ENCODE measurements at regions not wholly inside any gene's neighbourhood (a gene's known extent, or its start where the extent isn't known, plus 50 kb on each side); places are given as distances from the start of the nearest gene placed in this dataset.

- no peak overlapping the region for H3K9ac ChIP-seq (ENCODE audit: low read depth, low read length)
- no peaks in the 10 kb centered on the region for H3K27me3 ChIP-seq (ENCODE audit: insufficient read depth, low read length)
- no peaks in the 10 kb centered on the region for H3K9me3 ChIP-seq (ENCODE audit: insufficient read depth, low read depth, low read length)
- H3K4me3 ChIP-seq (ENCODE audit: low read length) = no peak overlapping the region
- H3K27ac ChIP-seq (ENCODE audit: low read length) = no peak overlapping the region
- no peaks in the 10 kb centered on the region for H3K36me3 ChIP-seq (ENCODE audit: insufficient read depth, low read depth, low read length)
- no peaks in the 10 kb centered on the region for H3K4me1 ChIP-seq (ENCODE audit: insufficient read depth, low read length)
Observed at GRCh38 chr17:72554508-72554907, 433.7 kb downstream of the SOX9 start.

GRCh38 chr17:72555052-72555451 lies 434.2 kb downstream of the SOX9 start:
- no peaks in the 10 kb centered on the region for H3K36me3 ChIP-seq (ENCODE audit: insufficient read depth, low read depth, low read length)
- no peak overlapping the region for H3K27ac ChIP-seq (ENCODE audit: low read length)
- H3K27me3 ChIP-seq (ENCODE audit: insufficient read depth, low read length) = no peaks in the 10 kb centered on the region
- no peaks in the 10 kb centered on the region for H3K4me1 ChIP-seq (ENCODE audit: insufficient read depth, low read length)
- H3K9ac ChIP-seq (ENCODE audit: low read depth, low read length) = no peak overlapping the region
- H3K9me3 ChIP-seq (ENCODE audit: insufficient read depth, low read depth, low read length) = no peaks in the 10 kb centered on the region
- no peak overlapping the region for H3K4me3 ChIP-seq (ENCODE audit: low read length)

- H3K27me3 ChIP-seq (ENCODE audit: insufficient read depth, low read length) = no peaks in the 10 kb centered on the region
- H3K27ac ChIP-seq (ENCODE audit: low read length) = no peak overlapping the region
- no peak overlapping the region for H3K9ac ChIP-seq (ENCODE audit: low read depth, low read length)
- no peaks in the 10 kb centered on the region for H3K4me1 ChIP-seq (ENCODE audit: insufficient read depth, low read length)
- H3K36me3 ChIP-seq (ENCODE audit: insufficient read depth, low read depth, low read length) = no peaks in the 10 kb centered on the region
- no peak overlapping the region for H3K4me3 ChIP-seq (ENCODE audit: low read length)
- H3K9me3 ChIP-seq (ENCODE audit: insufficient read depth, low read depth, low read length) = no peaks in the 10 kb centered on the region
Observed at GRCh38 chr17:72556944-72557826, 436.4 kb downstream of the SOX9 start.

GRCh38 chr17:72558971-72559476 lies 438.2 kb downstream of the SOX9 start:
- Histone ChIP-seq H3K36me3 (ENCODE audit: insufficient read depth, low read depth, low read length) (no peaks in the 10 kb centered on the region), H3K4me1 (ENCODE audit: insufficient read depth, low read length) (no peaks in the 10 kb centered on the region), H3K9me3 (ENCODE audit: insufficient read depth, low read depth, low read length) (no peaks in the 10 kb centered on the region), H3K27me3 (ENCODE audit: insufficient read depth, low read length) (no peaks in the 10 kb centered on the region), H3K27ac (ENCODE audit: low read length) (no peak overlapping the region), H3K4me3 (ENCODE audit: low read length) (no peak overlapping the region), H3K9ac (ENCODE audit: low read depth, low read length) (no peak overlapping the region)

DNA sequence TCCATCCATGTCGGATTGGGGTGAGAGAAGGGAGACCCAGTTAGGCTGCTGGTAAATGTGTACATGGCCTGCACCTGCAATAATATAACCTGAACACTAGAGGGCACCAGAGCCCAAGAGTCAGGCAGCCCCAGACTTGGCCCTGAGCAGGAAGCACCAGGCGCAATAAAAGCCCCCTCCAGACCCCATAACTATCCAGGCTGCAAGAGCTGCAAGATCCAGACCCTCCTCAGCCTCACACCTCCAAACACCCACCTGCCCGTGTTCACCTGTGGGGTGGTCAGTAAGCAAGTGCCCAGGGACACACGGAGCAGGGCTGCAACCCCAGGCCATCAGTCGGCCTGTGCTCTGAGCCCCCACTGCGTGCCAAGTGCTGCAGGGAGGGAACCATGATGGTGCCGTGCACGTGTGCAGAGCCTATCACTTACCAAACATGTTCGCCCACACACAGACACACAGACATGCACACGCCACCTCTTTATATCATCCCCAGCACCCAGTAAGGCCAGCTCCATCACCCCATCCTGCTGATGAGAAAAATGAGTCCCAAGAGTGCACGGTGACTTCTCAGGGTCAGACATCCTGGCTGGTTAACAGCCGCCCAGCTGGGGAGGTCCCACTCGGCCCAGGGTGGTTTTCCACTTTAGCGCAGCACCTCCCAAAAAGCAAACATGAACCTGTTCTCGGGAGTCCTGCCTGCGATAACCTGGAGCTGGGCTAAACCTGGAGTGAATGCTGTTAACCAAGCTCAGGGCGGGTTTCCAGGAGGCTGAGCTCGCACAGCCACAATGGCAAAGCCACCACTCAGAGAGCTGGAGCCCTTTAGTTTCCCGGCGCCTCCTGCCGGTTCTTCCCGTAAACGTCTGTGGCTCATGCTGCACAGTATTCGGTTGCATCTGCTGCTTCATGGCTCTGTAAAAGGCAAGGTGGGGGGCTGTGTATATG lies 439.8 kb downstream of the SOX9 start:
- no peaks in the 10 kb centered on the region for H3K27me3 ChIP-seq (ENCODE audit: insufficient read depth, low read length)
- H3K4me1 ChIP-seq (ENCODE audit: insufficient read depth, low read length) = no peaks in the 10 kb centered on the region
- no peak overlapping the region for H3K27ac ChIP-seq (ENCODE audit: low read length)
- H3K36me3 ChIP-seq (ENCODE audit: insufficient read depth, low read depth, low read length) = no peaks in the 10 kb centered on the region
- no peaks in the 10 kb centered on the region for H3K9me3 ChIP-seq (ENCODE audit: insufficient read depth, low read depth, low read length)
- H3K4me3 ChIP-seq (ENCODE audit: low read length) = no peak overlapping the region
- H3K9ac ChIP-seq (ENCODE audit: low read depth, low read length) = no peak overlapping the region

- no peak overlapping the region for H3K9ac ChIP-seq (ENCODE audit: low read depth, low read length)
- H3K9me3 ChIP-seq (ENCODE audit: insufficient read depth, low read depth, low read length) = no peaks in the 10 kb centered on the region
- H3K36me3 ChIP-seq (ENCODE audit: insufficient read depth, low read depth, low read length) = no peaks in the 10 kb centered on the region
- H3K4me3 ChIP-seq (ENCODE audit: low read length) = no peak overlapping the region
- H3K27me3 ChIP-seq (ENCODE audit: insufficient read depth, low read length) = no peaks in the 10 kb centered on the region
- no peaks in the 10 kb centered on the region for H3K4me1 ChIP-seq (ENCODE audit: insufficient read depth, low read length)
- H3K27ac ChIP-seq (ENCODE audit: low read length) = no peak overlapping the region
Observed at GRCh38 chr17:72561266-72561665, 440.4 kb downstream of the SOX9 start.

GRCh38 chr17:72561680-72562079 lies 440.9 kb downstream of the SOX9 start:
- no peaks in the 10 kb centered on the region for H3K4me1 ChIP-seq (ENCODE audit: insufficient read depth, low read length)
- no peak overlapping the region for H3K27ac ChIP-seq (ENCODE audit: low read length)

DNA sequence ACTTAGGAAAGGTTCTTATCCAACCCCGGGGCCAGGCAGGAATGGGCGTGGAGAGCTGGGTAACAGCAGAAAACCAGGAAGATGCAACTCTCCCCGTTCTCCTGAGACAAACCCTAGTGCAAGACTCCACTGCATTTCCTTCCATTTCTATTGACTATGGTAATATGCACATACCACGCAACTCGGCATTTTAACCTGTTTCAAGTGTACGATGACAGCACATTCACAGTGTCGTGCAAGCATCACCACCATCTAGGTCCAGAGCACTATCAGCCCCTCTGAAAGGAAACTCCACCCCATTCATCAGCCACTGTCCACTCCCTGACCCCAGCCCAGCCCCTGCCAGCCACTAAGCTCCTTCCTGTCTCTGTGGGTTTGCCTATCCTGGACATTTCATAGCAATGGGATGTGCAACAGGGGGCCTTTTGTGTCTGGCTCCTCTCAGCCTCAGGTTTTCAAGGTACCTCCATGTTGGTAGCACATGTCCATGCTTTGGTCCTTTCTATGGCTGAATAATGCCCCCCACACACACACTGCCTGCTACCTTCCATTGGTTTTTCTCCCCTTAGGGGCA lies 441.9 kb downstream of the SOX9 start:
- Histone ChIP-seq H3K9me3 (ENCODE audit: insufficient read depth, low read depth, low read length) (no peaks in the 10 kb centered on the region), H3K4me1 (ENCODE audit: insufficient read depth, low read length) (no peaks in the 10 kb centered on the region), H3K4me3 (ENCODE audit: low read length) (no peak overlapping the region), H3K27me3 (ENCODE audit: insufficient read depth, low read length) (no peaks in the 10 kb centered on the region), H3K9ac (ENCODE audit: low read depth, low read length) (no peak overlapping the region), H3K36me3 (ENCODE audit: insufficient read depth, low read depth, low read length) (no peaks in the 10 kb centered on the region), H3K27ac (ENCODE audit: low read length) (no peak overlapping the region)

More at GRCh38 chr17:72561680-72562079, 440.9 kb downstream of the SOX9 start:
- Histone ChIP-seq H3K9me3 (ENCODE audit: insufficient read depth, low read depth, low read length) (no peaks in the 10 kb centered on the region), H3K27me3 (ENCODE audit: insufficient read depth, low read length) (no peaks in the 10 kb centered on the region), H3K9ac (ENCODE audit: low read depth, low read length) (no peak overlapping the region), H3K36me3 (ENCODE audit: insufficient read depth, low read depth, low read length) (no peaks in the 10 kb centered on the region), H3K4me3 (ENCODE audit: low read length) (no peak overlapping the region)

GRCh38 chr17:72563952-72564351 lies 443.1 kb downstream of the SOX9 start:
- H3K9ac ChIP-seq (ENCODE audit: low read depth, low read length) = no peak overlapping the region
- H3K27me3 ChIP-seq (ENCODE audit: insufficient read depth, low read length) = no peaks in the 10 kb centered on the region
- H3K27ac ChIP-seq (ENCODE audit: low read length) = no peak overlapping the region
- no peaks in the 10 kb centered on the region for H3K9me3 ChIP-seq (ENCODE audit: insufficient read depth, low read depth, low read length)
- no peaks in the 10 kb centered on the region for H3K4me1 ChIP-seq (ENCODE audit: insufficient read depth, low read length)
- H3K4me3 ChIP-seq (ENCODE audit: low read length) = no peak overlapping the region
- H3K36me3 ChIP-seq (ENCODE audit: insufficient read depth, low read depth, low read length) = no peaks in the 10 kb centered on the region

DNA sequence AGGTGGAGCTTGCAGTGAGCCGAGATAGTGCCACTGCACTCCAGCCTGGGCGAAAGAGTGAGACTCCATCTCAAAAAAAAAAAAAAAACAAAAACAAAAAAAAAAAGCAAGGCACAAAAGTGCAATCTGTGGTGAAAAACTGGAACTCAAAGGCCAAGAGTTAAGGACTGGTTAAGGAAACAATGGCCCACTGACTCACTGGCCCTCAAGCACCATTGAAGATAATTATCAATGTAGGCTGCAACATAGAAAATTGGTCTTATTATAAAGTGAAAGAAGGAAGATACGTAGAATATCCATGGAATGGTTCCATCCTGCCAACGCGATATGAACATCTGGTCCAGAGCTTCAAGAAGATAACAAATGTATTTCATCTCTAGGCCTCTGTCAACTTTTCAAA lies 444.2 kb downstream of the SOX9 start:
- H3K27me3 ChIP-seq (ENCODE audit: insufficient read depth, low read length) = no peaks in the 10 kb centered on the region
- no peaks in the 10 kb centered on the region for H3K36me3 ChIP-seq (ENCODE audit: insufficient read depth, low read depth, low read length)
- no peak overlapping the region for H3K27ac ChIP-seq (ENCODE audit: low read length)
- no peak overlapping the region for H3K4me3 ChIP-seq (ENCODE audit: low read length)
- no peaks in the 10 kb centered on the region for H3K9me3 ChIP-seq (ENCODE audit: insufficient read depth, low read depth, low read length)
- H3K9ac ChIP-seq (ENCODE audit: low read depth, low read length) = no peak overlapping the region
- H3K4me1 ChIP-seq (ENCODE audit: insufficient read depth, low read length) = no peaks in the 10 kb centered on the region

DNA sequence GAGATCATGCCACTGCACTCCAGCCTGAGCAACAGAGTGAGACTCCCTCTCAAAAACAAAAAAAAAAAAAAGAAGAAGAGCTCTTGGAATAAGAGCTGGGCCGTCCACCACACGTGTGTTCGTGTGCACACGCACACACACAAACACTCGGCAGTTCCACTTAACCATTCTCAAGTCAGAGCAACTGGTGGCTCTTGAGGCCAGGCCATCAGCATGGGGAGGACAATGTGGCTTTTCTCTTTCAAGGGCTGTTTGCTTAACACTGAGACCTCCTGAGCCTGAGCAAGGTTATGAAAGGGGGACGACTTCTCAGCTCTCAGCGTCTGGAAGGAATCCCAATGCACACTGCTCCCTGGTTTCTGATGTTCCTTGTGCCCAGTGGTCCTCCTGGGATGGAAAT lies 444.9 kb downstream of the SOX9 start:
- H3K27ac ChIP-seq (ENCODE audit: low read length) = no peak overlapping the region
- H3K27me3 ChIP-seq (ENCODE audit: insufficient read depth, low read length) = no peaks in the 10 kb centered on the region
- H3K4me1 ChIP-seq (ENCODE audit: insufficient read depth, low read length) = no peaks in the 10 kb centered on the region
- H3K9me3 ChIP-seq (ENCODE audit: insufficient read depth, low read depth, low read length) = no peaks in the 10 kb centered on the region
- no peak overlapping the region for H3K4me3 ChIP-seq (ENCODE audit: low read length)
- no peak overlapping the region for H3K9ac ChIP-seq (ENCODE audit: low read depth, low read length)
- no peaks in the 10 kb centered on the region for H3K36me3 ChIP-seq (ENCODE audit: insufficient read depth, low read depth, low read length)
